ENCODE measurements at regions not wholly inside any gene's neighbourhood (a gene's known extent, or its start where the extent isn't known, plus 50 kb on each side); places are given as distances from the start of the nearest gene placed in this dataset.

DNA sequence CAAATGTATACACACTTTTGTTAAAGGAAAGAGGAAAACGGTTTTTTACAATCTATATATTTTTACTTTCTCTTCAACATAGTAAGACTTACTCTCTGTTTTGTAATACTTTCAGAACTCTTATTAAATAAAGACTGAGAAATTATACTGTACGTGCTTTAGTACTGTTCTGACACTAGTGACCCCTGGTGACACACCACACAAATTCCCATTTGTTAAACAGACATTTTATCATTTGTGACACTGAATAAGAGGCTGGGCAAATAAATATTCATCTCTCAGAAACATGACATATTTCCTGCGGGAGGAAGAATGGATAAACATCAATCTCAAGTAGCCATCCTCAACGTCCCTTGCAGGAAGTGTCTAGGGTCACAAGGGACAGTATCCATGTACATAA lies 68.9 kb upstream of the ZNF33B start:
- TF ChIP-seq, protein P1, sequence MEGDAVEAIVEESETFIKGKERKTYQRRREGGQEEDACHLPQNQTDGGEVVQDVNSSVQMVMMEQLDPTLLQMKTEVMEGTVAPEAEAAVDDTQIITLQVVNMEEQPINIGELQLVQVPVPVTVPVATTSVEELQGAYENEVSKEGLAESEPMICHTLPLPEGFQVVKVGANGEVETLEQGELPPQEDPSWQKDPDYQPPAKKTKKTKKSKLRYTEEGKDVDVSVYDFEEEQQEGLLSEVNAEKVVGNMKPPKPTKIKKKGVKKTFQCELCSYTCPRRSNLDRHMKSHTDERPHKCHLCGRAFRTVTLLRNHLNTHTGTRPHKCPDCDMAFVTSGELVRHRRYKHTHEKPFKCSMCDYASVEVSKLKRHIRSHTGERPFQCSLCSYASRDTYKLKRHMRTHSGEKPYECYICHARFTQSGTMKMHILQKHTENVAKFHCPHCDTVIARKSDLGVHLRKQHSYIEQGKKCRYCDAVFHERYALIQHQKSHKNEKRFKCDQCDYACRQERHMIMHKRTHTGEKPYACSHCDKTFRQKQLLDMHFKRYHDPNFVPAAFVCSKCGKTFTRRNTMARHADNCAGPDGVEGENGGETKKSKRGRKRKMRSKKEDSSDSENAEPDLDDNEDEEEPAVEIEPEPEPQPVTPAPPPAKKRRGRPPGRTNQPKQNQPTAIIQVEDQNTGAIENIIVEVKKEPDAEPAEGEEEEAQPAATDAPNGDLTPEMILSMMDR (conservative IDR thresholded peaks at IDR 0.05), result no peak
- TF ChIP-seq EZH2 (IDR thresholded peaks at IDR 0.05; ENCODE audit: low read depth), result no peak

All from PC-9 (cell line).